ENCODE measurements at regions not wholly inside any gene's neighbourhood (a gene's known extent, or its start where the extent isn't known, plus 50 kb on each side); places are given as distances from the start of the nearest gene placed in this dataset.

GRCh38 chr6:14818422-14818884 is 427.4 kb upstream of the JARID2 start:
- no peak for DNase-seq (ENCODE audit: low spot score)

GRCh38 chr6:14819001-14819400 is 426.9 kb upstream of the JARID2 start:
- no peak for DNase-seq (ENCODE audit: low spot score)

GRCh38 chr6:14819840-14820420 is 425.9 kb upstream of the JARID2 start:
- DNase-seq (ENCODE audit: low spot score), result no peak

GRCh38 chr6:14822012-14822553 is 423.8 kb upstream of the JARID2 start:
- no peak for DNase-seq (ENCODE audit: low spot score)

GRCh38 chr6:14822679-14823078 is 423.2 kb upstream of the JARID2 start:
- no peak for DNase-seq (ENCODE audit: low spot score)

GRCh38 chr6:14824060-14824459 is 421.8 kb upstream of the JARID2 start:
- no peak for DNase-seq (ENCODE audit: low spot score)

GRCh38 chr6:14824484-14825275 is 421.2 kb upstream of the JARID2 start:
- no peak for DNase-seq (ENCODE audit: low spot score)

GRCh38 chr6:14826456-14826855 is 419.4 kb upstream of the JARID2 start:
- no peak for DNase-seq (ENCODE audit: low spot score)

GRCh38 chr6:14827354-14827753 is 418.5 kb upstream of the JARID2 start:
- DNase-seq (ENCODE audit: low spot score), result no peak

- DNase-seq (ENCODE audit: low spot score), result no peak
These were observed 417.7 kb upstream of the JARID2 start for GRCh38 chr6:14828201-14828611.

- no peak for DNase-seq (ENCODE audit: low spot score)
These were observed 414.8 kb upstream of the JARID2 start for GRCh38 chr6:14831070-14831469.

- no peak for DNase-seq (ENCODE audit: low spot score)
These were observed 413.9 kb upstream of the JARID2 start for GRCh38 chr6:14831937-14832336.

GRCh38 chr6:14832427-14832826 is 413.4 kb upstream of the JARID2 start:
- no peak for DNase-seq (ENCODE audit: low spot score)

GRCh38 chr6:14834851-14835530 is 410.9 kb upstream of the JARID2 start:
- no peak for DNase-seq (ENCODE audit: low spot score)

GRCh38 chr6:14837435-14837834 is 408.4 kb upstream of the JARID2 start:
- no peak for DNase-seq (ENCODE audit: low spot score)

GRCh38 chr6:14838133-14838583 is 407.7 kb upstream of the JARID2 start:
- DNase-seq (ENCODE audit: low spot score), result no peak

- DNase-seq (ENCODE audit: low spot score), result no peak
These were observed 403.9 kb upstream of the JARID2 start for GRCh38 chr6:14841901-14842421.

- no peak for DNase-seq (ENCODE audit: low spot score)
These were observed 401.5 kb upstream of the JARID2 start for GRCh38 chr6:14844411-14844810.

GRCh38 chr6:14848019-14848418 is 397.9 kb upstream of the JARID2 start:
- DNase-seq (ENCODE audit: low spot score), result no peak

- DNase-seq (ENCODE audit: low spot score), result no peak
These were observed 396.7 kb upstream of the JARID2 start for GRCh38 chr6:14849185-14849584.

GRCh38 chr6:14851281-14851680 is 394.6 kb upstream of the JARID2 start:
- no peak for DNase-seq (ENCODE audit: low spot score)

GRCh38 chr6:14852375-14852774 is 393.5 kb upstream of the JARID2 start:
- DNase-seq (ENCODE audit: low spot score), result no peak

- DNase-seq (ENCODE audit: low spot score), result no peak
These were observed 389.7 kb upstream of the JARID2 start for GRCh38 chr6:14856177-14856576.

All from CD4-positive, alpha-beta T cell treated with Interleukin-2 at 100 ng/mL for 4 hours (primary cell).